GM18909 (cell line): ENCODE measurements at regions not wholly inside any gene's neighbourhood (a gene's known extent, or its start where the extent isn't known, plus 50 kb on each side); places are given as distances from the start of the nearest gene placed in this dataset.
"Not testable (repeated sequence)": the region's sequence is repeated elsewhere in the genome, so short reads cannot be mapped to it uniquely, and the experiment has no call there.

Experiments used
- ATAC-seq: cut with Tn5 transposase; IDR thresholded peaks from one replicate; pipeline ENCODE4 v1.9.1; 2021; ENCODE audit warnings: mild to moderate bottlenecking; ENCODE audit not compliant: unreplicated experiment, poor library complexity

GRCh38 chr4:189809241-189809735, 131.4 kb upstream of the FRG1 start:
- no peak for ATAC-seq

- no peak for ATAC-seq
Observed at GRCh38 chr4:189809839-189810238, 130.8 kb upstream of the FRG1 start.

- ATAC-seq, result not testable (repeated sequence)
Observed at GRCh38 chr4:189810318-189811181, 130.1 kb upstream of the FRG1 start.

GRCh38 chr4:189815404-189816192, 125.1 kb upstream of the FRG1 start:
- ATAC-seq, result no peak

GRCh38 chr4:189822326-189822725, 118.3 kb upstream of the FRG1 start:
- no peak for ATAC-seq

- no peak for ATAC-seq
Observed at GRCh38 chr4:189823591-189823990, 117.1 kb upstream of the FRG1 start.

GRCh38 chr4:189825466-189825865, 115.2 kb upstream of the FRG1 start:
- no peak for ATAC-seq

GRCh38 chr4:189826657-189827056, 114.0 kb upstream of the FRG1 start:
- ATAC-seq, result no peak

- no peak for ATAC-seq
Observed at GRCh38 chr4:189828081-189828697, 112.5 kb upstream of the FRG1 start.

GRCh38 chr4:189832528-189832927, 108.1 kb upstream of the FRG1 start:
- no peak for ATAC-seq

GRCh38 chr4:189834616-189835015, 106.1 kb upstream of the FRG1 start:
- ATAC-seq, result no peak

- ATAC-seq, result no peak
Observed at GRCh38 chr4:189835505-189835904, 105.2 kb upstream of the FRG1 start.

- ATAC-seq, result no peak
Observed at GRCh38 chr4:189837471-189837870, 103.2 kb upstream of the FRG1 start.

GRCh38 chr4:189838821-189839497, 101.7 kb upstream of the FRG1 start:
- no peak for ATAC-seq

GRCh38 chr4:189840356-189840755, 100.3 kb upstream of the FRG1 start:
- no peak for ATAC-seq

- ATAC-seq, result no peak
Observed at GRCh38 chr4:189843413-189844009, 97.2 kb upstream of the FRG1 start.

- ATAC-seq, result no peak
Observed at GRCh38 chr4:189845145-189845846, 95.4 kb upstream of the FRG1 start.

GRCh38 chr4:189846094-189846493, 94.6 kb upstream of the FRG1 start:
- not testable (repeated sequence) for ATAC-seq

GRCh38 chr4:189846608-189847007, 94.1 kb upstream of the FRG1 start:
- not testable (repeated sequence) for ATAC-seq
